Transverse colon (tissue), 4 donors: ENCODE measurements at regions not wholly inside any gene's neighbourhood (a gene's known extent, or its start where the extent isn't known, plus 50 kb on each side); places are given as distances from the start of the nearest gene placed in this dataset.

Experiments used
- DNase-seq: peaks from one replicate; pipeline ENCODE4 v3.0.0-alpha.2; 2019
- H3K27ac ChIP-seq, 4 donors: fragments of 200-600 bp; sonication (generic); 2 replicates each; pipeline ENCODE4 v1.5.1; 2016 to 2018; ENCODE audit warnings: inconsistent platforms in 4 of 4
- H3K27me3 ChIP-seq: fragments of 200-600 bp; sonication (generic); 2 replicates; pipeline ENCODE4 v1.5.1; 2017; ENCODE audit warnings: inconsistent platforms
- H3K36me3 ChIP-seq, 4 donors: fragments of 200-600 bp; sonication (generic); 2 replicates each; pipeline ENCODE4 v1.5.1; 2017 to 2019; ENCODE audit warnings: inconsistent platforms in 4 of 4
- H3K4me1 ChIP-seq, 4 donors: fragments of 200-600 bp; sonication (generic); 2 replicates each; pipeline ENCODE4 v1.5.1; 2017 to 2020; ENCODE audit warnings: inconsistent platforms in 4 of 4
- H3K4me3 ChIP-seq, 4 donors: fragments of 200-600 bp; sonication (generic); 1 replicate in 1 of 4; 2 replicates in 3 of 4; pipeline versions ENCODE4 v1.5.1 to v1.6.1; 2017 to 2019; ENCODE audit warnings: inconsistent platforms in 4 of 4
- H3K9me3 ChIP-seq, 2 donors: fragments of 200-600 bp; sonication (generic); 2 replicates each; pipeline ENCODE4 v1.5.1; 2017 to 2019; ENCODE audit warnings: inconsistent platforms in 2 of 2
- CTCF ChIP-seq, 5 experiments: fragments of 200-600 bp in 3 of 5; fragments of 450-650 bp in 2 of 5; sonication (generic) in 3 of 5; IDR thresholded peaks; 1 replicate in 2 of 5; 2 replicates in 3 of 5; pipeline ENCODE4 v1.5.1; 2016 to 2017; ENCODE audit warnings: antibody characterized with exemption in 5 of 5, inconsistent platforms in 3 of 5, mild to moderate bottlenecking in 2 of 5, moderate library complexity in 1 of 5
- EP300 ChIP-seq: sonication (generic); formaldehyde crosslinking; IDR thresholded peaks from one replicate; pipeline ENCODE4 v1.6.1; 2017; ENCODE audit warnings: antibody characterized with exemption, low read depth
- POLR2A ChIP-seq: fragments of 450-650 bp; IDR thresholded peaks from one replicate; pipeline ENCODE4 v1.6.1; 2016; ENCODE audit warnings: antibody characterized with exemption, mild to moderate bottlenecking, moderate library complexity
- POLR2AphosphoS5 ChIP-seq, 3 donors: sonication (generic); formaldehyde crosslinking; IDR thresholded peaks; one replicate each; pipeline ENCODE4 v1.6.1; 2016; ENCODE audit warnings: antibody characterized with exemption in 3 of 3
- WGBS, 2 donors: methylation state at CpG; one replicate each; pipeline ENCODE4 v1.1.5; 2018; ENCODE audit warnings: low coverage in 1 of 2; 5-methylcytosine and 5-hydroxymethylcytosine counted together
- in situ Hi-C, 4 donors: fragments of 200-750 bp; cut with MboI; loops; one replicate each; pipeline versions ENCODE4 v1.15.0 to v1.15.1; 2017; ENCODE audit warnings: low sequenced_read_pairs in 3 of 4, low pct_ligation_motif_present in 1 of 4, low pct_unique_long_range_greater_than_20kb in 1 of 4
- intact Hi-C: fragments of 100-400 bp; cut with DNase I; formaldehyde crosslinking; loops from one replicate; pipeline ENCODE4 v1.15.1; 2023; ENCODE audit warnings: low total_unique reads

- Histone ChIP-seq H3K36me3 (no peaks in the 10 kb centered on the region), H3K27ac (no peak overlapping the region), H3K4me3 (no peak overlapping the region), H3K9me3 (no peaks in the 10 kb centered on the region), H3K4me1 (no peaks in the 10 kb centered on the region), H3K27me3 (no peaks in the 10 kb centered on the region)
- intact Hi-C loops, result no loop called here
- DNase-seq, result no peak
- TF ChIP-seq CTCF (IDR thresholded peaks at IDR 0.05), result no peak
- no peak for TF ChIP-seq POLR2AphosphoS5 (IDR thresholded peaks at IDR 0.05)
- TF ChIP-seq EP300, result no peak
- TF ChIP-seq POLR2A, result no peak
- WGBS, 2 donors, result 71 to 83% methylated on average over 2 to 3 of the region's 3 CpGs
- in situ Hi-C loops, result no loop called here
Observed at GRCh38 chr4:152161676-152162330, 374.1 kb downstream of the FBXW7 start.

GRCh38 chr4:152160225-152160800 lies 375.6 kb downstream of the FBXW7 start:
- H3K27me3 ChIP-seq, result no peaks in the 10 kb centered on the region
- no peaks in the 10 kb centered on the region for H3K36me3 ChIP-seq
- no peak for DNase-seq
- no peaks in the 10 kb centered on the region for H3K4me1 ChIP-seq
- H3K27ac ChIP-seq, result no peak overlapping the region
- 89% methylated on average over 7 to 13 of the region's 13 CpGs for WGBS, 2 donors
- intact Hi-C loops, result no loop called here
- TF ChIP-seq POLR2AphosphoS5 (IDR thresholded peaks at IDR 0.05), result no peak
- no peak for TF ChIP-seq POLR2A
- no peak for TF ChIP-seq CTCF (IDR thresholded peaks at IDR 0.05)
- no peak for TF ChIP-seq EP300
- in situ Hi-C loops, result no loop called here
- no peaks in the 10 kb centered on the region for H3K9me3 ChIP-seq
- H3K4me3 ChIP-seq, result no peak overlapping the region

GRCh38 chr4:152159773-152160172 lies 376.1 kb downstream of the FBXW7 start:
- DNase-seq, result no peak
- Histone ChIP-seq H3K27me3 (no peaks in the 10 kb centered on the region), H3K9me3 (no peaks in the 10 kb centered on the region), H3K4me1 (no peaks in the 10 kb centered on the region), H3K27ac (no peak overlapping the region), H3K4me3 (no peak overlapping the region), H3K36me3 (no peaks in the 10 kb centered on the region)
- TF ChIP-seq CTCF (IDR thresholded peaks at IDR 0.05), result no peak
- no peak for TF ChIP-seq POLR2AphosphoS5 (IDR thresholded peaks at IDR 0.05)
- no peak for TF ChIP-seq EP300
- TF ChIP-seq POLR2A, result no peak
- in situ Hi-C loops, result no loop called here
- WGBS, 2 donors, result 65 to 80% methylated on average over 2 of the region's 2 CpGs
- intact Hi-C loops, result no loop called here

- no peak overlapping the region for H3K4me3 ChIP-seq
- intact Hi-C loops (no loop called here), in situ Hi-C loops (no loop called here)
- no peak for TF ChIP-seq EP300
- TF ChIP-seq POLR2AphosphoS5 (IDR thresholded peaks at IDR 0.05), result no peak
- no peak for TF ChIP-seq POLR2A
- TF ChIP-seq CTCF (IDR thresholded peaks at IDR 0.05), result no peak
- no peak overlapping the region for H3K27ac ChIP-seq
- no peaks in the 10 kb centered on the region for H3K4me1 ChIP-seq
- H3K27me3 ChIP-seq, result no peaks in the 10 kb centered on the region
- H3K9me3 ChIP-seq, result no peaks in the 10 kb centered on the region
- no peaks in the 10 kb centered on the region for H3K36me3 ChIP-seq
- 31 to 63% methylated on average over 2 of the region's 2 CpGs for WGBS, 2 donors
- DNase-seq, result no peak
Observed at GRCh38 chr4:152158225-152158624, 377.7 kb downstream of the FBXW7 start.
